ENCODE measurements at regions not wholly inside any gene's neighbourhood (a gene's known extent, or its start where the extent isn't known, plus 50 kb on each side); places are given as distances from the start of the nearest gene placed in this dataset.

GRCh38 chr15:87496795-87497194, 759.7 kb downstream of the NTRK3 start:
- TF ChIP-seq, protein P1, sequence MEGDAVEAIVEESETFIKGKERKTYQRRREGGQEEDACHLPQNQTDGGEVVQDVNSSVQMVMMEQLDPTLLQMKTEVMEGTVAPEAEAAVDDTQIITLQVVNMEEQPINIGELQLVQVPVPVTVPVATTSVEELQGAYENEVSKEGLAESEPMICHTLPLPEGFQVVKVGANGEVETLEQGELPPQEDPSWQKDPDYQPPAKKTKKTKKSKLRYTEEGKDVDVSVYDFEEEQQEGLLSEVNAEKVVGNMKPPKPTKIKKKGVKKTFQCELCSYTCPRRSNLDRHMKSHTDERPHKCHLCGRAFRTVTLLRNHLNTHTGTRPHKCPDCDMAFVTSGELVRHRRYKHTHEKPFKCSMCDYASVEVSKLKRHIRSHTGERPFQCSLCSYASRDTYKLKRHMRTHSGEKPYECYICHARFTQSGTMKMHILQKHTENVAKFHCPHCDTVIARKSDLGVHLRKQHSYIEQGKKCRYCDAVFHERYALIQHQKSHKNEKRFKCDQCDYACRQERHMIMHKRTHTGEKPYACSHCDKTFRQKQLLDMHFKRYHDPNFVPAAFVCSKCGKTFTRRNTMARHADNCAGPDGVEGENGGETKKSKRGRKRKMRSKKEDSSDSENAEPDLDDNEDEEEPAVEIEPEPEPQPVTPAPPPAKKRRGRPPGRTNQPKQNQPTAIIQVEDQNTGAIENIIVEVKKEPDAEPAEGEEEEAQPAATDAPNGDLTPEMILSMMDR (IDR thresholded peaks at IDR 0.05): no peak
- no peak for TF ChIP-seq EP300 (IDR thresholded peaks at IDR 0.05)
- no peak for TF ChIP-seq POLR2A (IDR thresholded peaks at IDR 0.05; ENCODE audit: low read depth)
- TF ChIP-seq POLR2AphosphoS5 (IDR thresholded peaks at IDR 0.05): no peak
